ENCODE measurements at regions not wholly inside any gene's neighbourhood (a gene's known extent, or its start where the extent isn't known, plus 50 kb on each side); places are given as distances from the start of the nearest gene placed in this dataset.

DNA sequence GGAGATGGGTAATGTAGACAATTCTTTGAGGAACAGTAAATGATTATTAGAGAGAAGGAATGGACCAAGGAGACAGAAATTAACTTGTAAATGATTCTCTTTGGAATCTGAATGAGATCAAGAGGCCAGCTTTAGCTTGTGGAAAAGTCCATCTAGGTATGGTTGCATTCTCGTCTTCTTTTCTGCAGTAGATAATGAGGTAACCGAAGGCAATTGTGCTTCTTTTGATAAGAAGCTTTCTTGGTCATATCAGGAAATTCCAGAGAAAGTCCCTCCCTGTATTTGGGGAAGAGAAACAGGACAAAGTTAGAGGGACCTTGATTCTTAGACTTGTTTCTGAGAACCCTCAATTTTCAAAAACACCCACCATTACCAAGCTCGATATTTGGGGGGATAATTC, 109.1 kb upstream of the PRSS16 start:
- intact Hi-C loops (cut with DNase I) = no loop called here
- Histone ChIP-seq H3K4me1 (peaks cover under 1 to 12% of the 10 kb centered on the region in 2 donors), H3K27me3 (no peaks in the 10 kb centered on the region), H3K27ac (no peak overlapping the region), H3K4me3 (replicated peaks in 1 of 3) (no peak overlapping the region), H3K9me3 (no peaks in the 10 kb centered on the region), H3K36me3 (no peaks in the 10 kb centered on the region)
- 87 to 92% methylated on average over 3 of the region's 3 CpGs for WGBS, 2 donors
- DNase-seq = no peak
- TF ChIP-seq POLR2A (IDR thresholded peaks at IDR 0.05) (no peak), CTCF (IDR thresholded peaks at IDR 0.05) (no peak)

DNA sequence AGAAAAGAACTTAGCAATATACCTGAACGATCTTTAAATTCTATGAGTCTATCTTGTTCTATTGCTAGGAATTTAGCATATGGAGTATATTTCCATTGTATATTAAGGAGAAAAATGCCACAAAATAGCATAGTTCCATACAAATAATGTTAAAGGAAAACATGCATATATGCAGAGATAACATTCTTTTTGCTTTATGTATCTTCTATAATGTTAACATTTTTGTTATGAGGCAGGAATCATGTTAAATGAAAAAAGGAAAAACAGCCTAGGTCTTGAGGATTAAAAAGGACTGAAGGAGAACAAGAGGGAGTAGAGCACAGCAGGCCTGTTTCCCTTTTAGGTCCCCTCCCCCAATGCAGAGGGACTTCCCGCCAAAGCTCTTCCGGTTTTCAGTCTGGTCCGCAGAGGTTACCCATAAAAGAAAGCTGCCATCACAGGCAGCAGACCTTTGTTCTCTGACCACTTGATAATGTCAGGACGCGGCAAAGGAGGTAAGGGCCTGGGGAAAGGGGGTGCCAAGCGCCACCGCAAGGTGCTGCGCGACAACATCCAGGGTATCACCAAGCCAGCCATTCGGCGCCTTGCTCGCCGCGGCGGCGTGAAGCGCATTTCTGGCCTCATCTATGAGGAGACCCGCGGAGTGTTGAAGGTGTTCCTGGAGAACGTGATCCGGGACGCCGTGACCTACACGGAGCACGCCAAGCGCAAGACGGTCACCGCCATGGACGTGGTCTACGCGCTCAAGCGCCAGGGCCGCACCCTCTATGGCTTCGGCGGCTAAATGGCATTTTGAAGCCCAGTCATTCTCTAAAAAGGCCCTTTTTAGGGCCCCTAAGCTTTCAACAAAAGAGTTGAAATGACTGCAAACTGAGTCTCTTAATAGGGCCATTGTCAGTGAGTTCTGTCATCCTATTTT, 108.4 kb upstream of the PRSS16 start:
- Histone ChIP-seq H3K27ac (peak overlapping the region; percentile 49 to 69 (median 51)), H3K4me1 (peaks cover 0 to 7% of the 10 kb centered on the region in 2 donors), H3K9me3 (no peaks in the 10 kb centered on the region), H3K27me3 (no peaks in the 10 kb centered on the region), H3K36me3 (no peaks in the 10 kb centered on the region), H3K4me3 (replicated peaks in 1 of 3) (peak overlapping the region in 2 of 3 donors; percentile 6 to 26)
- DNase-seq = peak in 1 of 2 donors; percentile 20
- intact Hi-C loops (cut with DNase I) = no loop called here
- TF ChIP-seq CTCF (IDR thresholded peaks at IDR 0.05) (no peak), POLR2A (IDR thresholded peaks at IDR 0.05) (peak in 1 of 2 donors; percentile 52)
- WGBS, 2 donors = 12 to 13% methylated on average over 11 to 33 of the region's 36 CpGs

- H3K9me3 ChIP-seq = no peaks in the 10 kb centered on the region
- H3K4me3 ChIP-seq (replicated peaks in 1 of 3) = peak overlapping the region in 1 of 3 donors; percentile 26
- TF ChIP-seq CTCF (IDR thresholded peaks at IDR 0.05) (no peak), POLR2A (IDR thresholded peaks at IDR 0.05) (no peak)
- intact Hi-C loops (cut with DNase I) = no loop called here
- peak overlapping the region; percentile 49 to 69 (median 51) for H3K27ac ChIP-seq
- H3K36me3 ChIP-seq = no peaks in the 10 kb centered on the region
- DNase-seq = no peak
- 31 to 35% methylated on average over 11 to 18 of the region's 18 CpGs for WGBS, 2 donors
- H3K27me3 ChIP-seq = no peaks in the 10 kb centered on the region
- peaks cover 5 to 13% of the 10 kb centered on the region in 2 donors for H3K4me1 ChIP-seq
Measured at GRCh38 chr6:27139756-27140579, 107.5 kb upstream of the PRSS16 start.

GRCh38 chr6:27140999-27141528, 106.4 kb upstream of the PRSS16 start:
- H3K4me3 ChIP-seq (replicated peaks in 1 of 3) = no peak overlapping the region
- intact Hi-C loops (cut with DNase I) = no loop called here
- no peak overlapping the region for H3K27ac ChIP-seq
- TF ChIP-seq CTCF (IDR thresholded peaks at IDR 0.05) = no peak
- TF ChIP-seq POLR2A (IDR thresholded peaks at IDR 0.05) = no peak
- no peak for DNase-seq
- H3K36me3 ChIP-seq = no peaks in the 10 kb centered on the region
- H3K27me3 ChIP-seq = no peaks in the 10 kb centered on the region
- no peaks in the 10 kb centered on the region for H3K9me3 ChIP-seq
- peaks cover 10 to 13% of the 10 kb centered on the region in 2 donors for H3K4me1 ChIP-seq
- WGBS, 2 donors = 83 to 87% methylated on average over 5 of the region's 5 CpGs

Data from thyroid gland (tissue), 4 donors.